A549 (cell line): ENCODE measurements at regions not wholly inside any gene's neighbourhood (a gene's known extent, or its start where the extent isn't known, plus 50 kb on each side); places are given as distances from the start of the nearest gene placed in this dataset.
"Not testable (repeated sequence)": the region's sequence is repeated elsewhere in the genome, so short reads cannot be mapped to it uniquely, and the experiment has no call there.

Experiments
- ATAC-seq, 2 experiments: fragments of 200-7000 bp in 1 of 2; fragments of >200 bp in 1 of 2; cut with Nextera tagmentation in 1 of 2; cut with Tn5 transposase in 1 of 2; 3 replicates each; pipeline versions ENCODE4 v1.8.0 to v1.9.1; 2018 to 2020; ENCODE audit warnings: mild to moderate bottlenecking in 1 of 2, moderate library complexity in 1 of 2
- CTCF ChIA-PET: fragments of 300-600 bp; sonication (Branson Sonifier 250); formaldehyde crosslinking; extraction: SDS; loops from one replicate; lab custom pipeline; 2021; ENCODE audit warnings: antibody characterized with exemption, inconsistent platforms; lab: Yijun Ruan, JAX
- POLR2A ChIA-PET: fragments of 350-600 bp; formaldehyde crosslinking; extraction: SDS; loops from one replicate; lab custom pipeline; 2021; ENCODE audit warnings: antibody characterized with exemption, inconsistent platforms; lab: Yijun Ruan, JAX
- DNase-seq, 2 experiments: peaks; one replicate each; pipeline versions ENCODE4 v3.0.0 to v3.0.0-alpha.2; 2011 to 2016; ENCODE audit warnings: low read depth in 1 of 2, low spot score in 1 of 2
- FAIRE-seq: peaks from 2 replicates; lab custom pipeline; 2011; peaks lifted over from hg19 to GRCh38; lab: Jason Lieb, UNC
- H3K27ac ChIP-seq, 2 experiments: fragments of >200 bp; sonication (Bioruptor Twin); formaldehyde crosslinking; 3 replicates each; pipeline ENCODE4 v1.5.1; 2016 to 2017
- H3K4me1 ChIP-seq: fragments of >200 bp; sonication (Bioruptor Twin); formaldehyde crosslinking; 3 replicates; pipeline ENCODE4 v1.6.1; 2016
- H3K4me2 ChIP-seq: fragments of >200 bp; sonication (Bioruptor Twin); formaldehyde crosslinking; 3 replicates; pipeline ENCODE4 v1.6.1; 2016
- H3K4me3 ChIP-seq: fragments of >200 bp; sonication (Bioruptor Twin); formaldehyde crosslinking; 3 replicates; pipeline ENCODE4 v1.5.1; 2016
- H3K9me3 ChIP-seq: fragments of >200 bp; sonication (Bioruptor Twin); formaldehyde crosslinking; 3 replicates; pipeline ENCODE4 v1.6.1; 2016
- E2F6 ChIP-seq: IDR thresholded peaks from 2 replicates; pipeline ENCODE4 v1.6.1; 2012; ENCODE audit warnings: low read depth, borderline replicate concordance
- EHMT2 ChIP-seq: fragments of 200-600 bp; sonication (generic); IDR thresholded peaks from 2 replicates; pipeline ENCODE4 v1.6.1; 2016; ENCODE audit warnings: antibody characterized with exemption, low read depth, mild to moderate bottlenecking, moderate library complexity
- FOSL2 ChIP-seq, 2 experiments: fragments of 450-650 bp in 1 of 2; fragments of >200 bp in 1 of 2; sonication (Bioruptor Twin) in 1 of 2; formaldehyde crosslinking; IDR thresholded peaks; 2 replicates each; pipeline versions ENCODE4 v1.5.0 to v1.6.1; 2016 to 2020; ENCODE audit warnings: mild to moderate bottlenecking in 1 of 2, moderate library complexity in 1 of 2
- HDAC2 ChIP-seq: fragments of 200-600 bp; sonication (generic); IDR thresholded peaks from 2 replicates; pipeline ENCODE4 v1.6.1; 2016
- HOXA7 ChIP-seq: fragments of 250-450 bp; sonication (Bioruptor Pico); IDR thresholded peaks from 2 replicates; pipeline ENCODE4 v1.5.0; 2020; ENCODE audit warnings: mild to moderate bottlenecking, moderate library complexity
- JUN ChIP-seq, 2 experiments: fragments of >200 bp; sonication (Bioruptor Twin); formaldehyde crosslinking; IDR thresholded peaks; 2 replicates in 1 of 2; 3 replicates in 1 of 2; pipeline ENCODE4 v1.6.1; 2016 to 2017
- MAFK ChIP-seq: fragments of 450-650 bp; IDR thresholded peaks from 2 replicates; pipeline ENCODE4 v1.6.1; 2014; ENCODE audit not compliant: partially characterized antibody
- MAX ChIP-seq: IDR thresholded peaks from 2 replicates; pipeline ENCODE4 v1.6.1; 2012
- MAZ ChIP-seq: fragments of 150-350 bp; IDR thresholded peaks from 2 replicates; pipeline ENCODE4 v1.6.1; 2014; ENCODE audit warnings: antibody characterized with exemption, low read depth, low read length, borderline replicate concordance
- NFE2L2 ChIP-seq: fragments of 150-350 bp; conservative IDR thresholded peaks from 2 replicates; pipeline ENCODE4 v1.6.1; 2014; ENCODE audit warnings: low read length
- NPAS2 ChIP-seq: fragments of 250-450 bp; sonication (Bioruptor Pico); IDR thresholded peaks from 2 replicates; pipeline ENCODE4 v1.8.0; 2022; ENCODE audit warnings: mild to moderate bottlenecking, moderate library complexity, borderline replicate concordance
- NR3C1 ChIP-seq: fragments of >200 bp; sonication (Bioruptor Twin); formaldehyde crosslinking; IDR thresholded peaks from 3 replicates; pipeline ENCODE4 v1.6.1; 2017
- PBX3 ChIP-seq: IDR thresholded peaks from 2 replicates; pipeline ENCODE4 v1.6.1; 2012
- SMC3 ChIP-seq: fragments of >200 bp; sonication (Bioruptor Twin); formaldehyde crosslinking; IDR thresholded peaks from 3 replicates; pipeline ENCODE4 v1.6.1; 2018; ENCODE audit warnings: inconsistent platforms
- ZC3H11A ChIP-seq: fragments of 450-650 bp; IDR thresholded peaks from 2 replicates; pipeline ENCODE4 v1.6.1; 2014; ENCODE audit warnings: antibody characterized with exemption, mild to moderate bottlenecking
- WGBS: methylation state at CpG from one replicate; pipeline ENCODE4 v1.1.6; 2017; ENCODE audit errors: missing lambda C conversion rate; 5-methylcytosine and 5-hydroxymethylcytosine counted together

- ATAC-seq, result no peak
- DNase-seq, result no peak
- CTCF ChIA-PET, result interaction anchor here (0.9 to 1.1 kb wide), 3 partner anchors 10 to 47 kb away, joined by 3 to 4 read pairs (median 4); no protein-coding TSS in a partner anchor
- FAIRE-seq, result no peak
- no peak overlapping the region for H3K4me3 ChIP-seq
- peaks cover 24% of the 10 kb centered on the region for H3K9me3 ChIP-seq
- no peak overlapping the region for H3K4me2 ChIP-seq
- POLR2A ChIA-PET, result interaction anchor here (1.4 to 2.2 kb wide), 2 partner anchors 22 to 71 kb away, joined by 12 to 15 read pairs; partner anchors contain the start of gene NCOA3
- 95% methylated on average over 5 of the region's 5 CpGs for WGBS
- TF ChIP-seq HOXA7 (CRISPR knock-in tag) (no peak), NPAS2 (CRISPR knock-in tag) (no peak), E2F6 (no peak), MAFK (no peak)
- peak overlapping the region; percentile 75 to 82; a peak in 5 of 6 replicates for H3K27ac ChIP-seq
- peaks cover 31% of the 10 kb centered on the region for H3K4me1 ChIP-seq
These were observed 70.7 kb upstream of the NCOA3 start for GRCh38 chr20:47430862-47431588.

GRCh38 chr20:47432834-47433210, 68.9 kb upstream of the NCOA3 start:
- FAIRE-seq, result no peak
- peaks cover 31% of the 10 kb centered on the region for H3K4me1 ChIP-seq

GRCh38 chr20:47434128-47434779, 67.4 kb upstream of the NCOA3 start:
- Histone ChIP-seq H3K4me2 (peak overlapping the region; percentile 26), H3K4me1 (peaks cover 31% of the 10 kb centered on the region), H3K27ac (peak overlapping the region; percentile 75 to 82)
- POLR2A ChIA-PET, result interaction anchor here (0.6 to 2.0 kb wide), 3 partner anchors 44 to 122 kb away, joined by 3 to 9 read pairs (median 5); partner anchors contain the start of gene NCOA3
- DNase-seq, result peak in 1 of 2 experiments; percentile 62
- H3K4me3 ChIP-seq; H3K9me3 ChIP-seq; FAIRE-seq; TF ChIP-seq FOSL2 (CRISPR knock-in tag; IDR thresholded peaks at IDR 0.05): not testable (repeated sequence)
- TF ChIP-seq MAFK (peak; percentile 26), FOSL2 (IDR thresholded peaks at IDR 0.05) (0 out of 2 replicates have a peak, but pooled peaks have one; percentile 15)
- CTCF ChIA-PET, result interaction anchor here (1.9 to 2.6 kb wide), 2 partner anchors 50 to 162 kb away, joined by 7 to 11 read pairs; no protein-coding TSS in a partner anchor
- peak; percentile 37 to 73; a peak in 3 of 6 replicates for ATAC-seq
- 72% methylated on average over 13 of the region's 13 CpGs for WGBS

More at GRCh38 chr20:47432834-47433210, 68.9 kb upstream of the NCOA3 start:
- no peak for TF ChIP-seq E2F6
- no peak for TF ChIP-seq SMC3
- no peak for TF ChIP-seq EHMT2
- no peak for TF ChIP-seq ZC3H11A
- TF ChIP-seq NPAS2 (CRISPR knock-in tag), result no peak
- no peak for TF ChIP-seq NFE2L2
- TF ChIP-seq MAZ, result no peak
- no peak for TF ChIP-seq PBX3
- TF ChIP-seq MAX, result no peak
- TF ChIP-seq JUN (IDR thresholded peaks at IDR 0.05), result no peak
- TF ChIP-seq HDAC2, result no peak
- no peak for TF ChIP-seq NR3C1
- TF ChIP-seq, all 56 proteins: peak for 0
- WGBS, result 0% methylated on average over 3 of the region's 3 CpGs
- ATAC-seq (0 out of 6 replicates have a peak, but pooled peaks of 1 of the 2 experiments have one; percentile 33), DNase-seq (no peak)
- Histone ChIP-seq H3K4me3 (peak overlapping the region; percentile 18; the same call in 1 of the 3 replicates), H3K4me2 (peak overlapping the region; percentile 79), H3K9me3 (peaks cover 6% of the 10 kb centered on the region), H3K27ac (peak overlapping the region; percentile 75 to 82)
- POLR2A ChIA-PET, result interaction anchor here (0.6 to 2.2 kb wide), 8 partner anchors 8 to 753 kb away, joined by 3 to 15 read pairs (median 4); partner anchors contain the start of gene NCOA3
- CTCF ChIA-PET, result no interaction called here
